HG03039 (cell line): ENCODE measurements at regions not wholly inside any gene's neighbourhood (a gene's known extent, or its start where the extent isn't known, plus 50 kb on each side); places are given as distances from the start of the nearest gene placed in this dataset.

Experiments
- ATAC-seq: cut with Tn5 transposase; IDR thresholded peaks from one replicate; pipeline ENCODE4 v1.9.1; 2021; ENCODE audit warnings: mild to moderate bottlenecking, moderate library complexity; ENCODE audit not compliant: unreplicated experiment

DNA sequence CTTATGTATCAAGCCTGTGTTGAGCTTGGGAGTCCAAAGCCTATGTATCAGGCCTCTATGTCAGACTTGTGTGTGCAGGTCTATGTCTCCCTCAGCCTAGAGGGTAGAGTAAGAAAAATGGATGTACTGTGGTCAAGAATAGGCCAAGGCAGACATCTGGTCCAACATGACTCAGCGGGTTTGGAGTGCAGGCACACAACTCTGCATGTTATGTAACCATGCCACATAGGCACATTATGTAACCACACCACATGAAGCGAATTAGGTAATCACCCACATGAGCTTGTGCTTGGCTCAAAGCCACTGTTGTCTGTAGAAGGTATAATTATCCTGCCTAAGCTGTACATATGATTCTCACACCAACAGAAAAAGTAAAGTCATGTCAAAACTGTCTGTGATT, 1190.5 kb upstream of the EYS start:
- no peak for ATAC-seq

DNA sequence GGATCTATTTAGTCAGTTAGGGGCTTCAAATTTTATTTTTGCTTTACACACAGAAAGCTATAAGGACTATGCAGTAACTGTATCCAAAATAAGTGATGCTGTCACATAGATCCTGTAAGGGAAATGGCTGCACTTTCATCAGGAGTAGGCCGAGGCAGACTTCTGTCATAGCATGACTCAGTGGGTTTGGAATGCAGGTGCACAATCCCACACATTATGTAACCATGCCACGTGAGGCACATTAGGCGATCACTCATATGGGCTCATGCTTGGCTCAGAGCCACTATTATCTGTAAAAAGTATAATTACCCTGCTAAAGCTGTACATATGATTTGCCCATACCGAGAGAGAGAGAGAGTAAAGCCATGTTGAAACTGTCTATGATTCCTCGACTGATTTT, 1189.4 kb upstream of the EYS start:
- no peak for ATAC-seq

DNA sequence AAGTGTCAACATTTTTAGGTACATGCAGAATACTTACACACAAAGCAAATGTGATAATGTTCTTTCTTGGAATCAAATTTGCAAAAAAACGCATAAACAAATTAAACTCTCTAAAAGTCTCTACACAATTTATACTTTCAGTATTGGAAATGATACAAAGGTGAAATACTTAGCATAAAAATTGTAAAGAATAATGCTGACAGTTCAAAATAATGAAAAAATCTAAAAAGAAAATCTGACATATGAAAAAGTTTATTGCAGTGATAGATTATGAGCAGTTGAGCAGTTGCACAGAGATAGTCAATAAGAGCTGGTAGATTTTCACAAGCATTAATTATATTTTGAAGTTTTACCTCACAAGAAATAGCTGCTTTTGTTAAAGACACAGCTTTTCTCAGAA, 1176.4 kb upstream of the EYS start:
- ATAC-seq, result no peak

DNA sequence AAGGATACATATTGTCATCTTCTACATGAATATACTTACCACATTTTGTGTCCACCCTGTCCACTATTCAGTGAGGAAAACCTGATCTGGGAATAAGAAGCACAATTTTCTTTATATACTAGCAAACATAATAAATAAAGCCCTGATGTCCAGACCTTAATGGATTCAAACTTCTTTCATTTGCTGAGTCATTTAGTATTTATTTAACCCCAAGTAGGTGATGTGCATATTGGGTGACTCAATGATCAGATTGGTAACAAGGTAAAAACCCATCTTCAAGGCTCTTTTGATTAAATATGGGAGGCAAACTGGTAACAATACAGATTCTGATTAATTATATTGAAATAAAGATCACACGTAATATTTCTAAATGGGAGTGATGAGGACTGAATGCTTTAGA, 1159.8 kb upstream of the EYS start:
- ATAC-seq, result no peak

DNA sequence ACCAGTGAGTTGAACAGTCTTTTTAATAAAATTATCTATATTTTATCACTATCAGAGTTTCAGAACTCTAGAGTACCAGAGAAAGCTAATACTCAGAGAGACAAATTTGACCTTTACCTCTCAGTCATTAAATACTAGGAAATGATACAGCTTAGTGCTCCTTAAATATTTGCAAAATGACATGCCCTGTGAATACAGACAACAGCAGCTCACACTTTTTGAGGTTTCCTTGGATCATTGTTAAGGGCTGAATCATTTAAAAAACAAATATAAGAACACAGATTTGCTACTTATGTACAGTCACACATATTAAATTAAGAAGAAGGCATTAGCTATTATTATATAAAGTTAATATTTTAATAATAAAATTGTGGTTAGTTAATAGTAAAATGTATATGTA, 1158.7 kb upstream of the EYS start:
- no peak for ATAC-seq

DNA sequence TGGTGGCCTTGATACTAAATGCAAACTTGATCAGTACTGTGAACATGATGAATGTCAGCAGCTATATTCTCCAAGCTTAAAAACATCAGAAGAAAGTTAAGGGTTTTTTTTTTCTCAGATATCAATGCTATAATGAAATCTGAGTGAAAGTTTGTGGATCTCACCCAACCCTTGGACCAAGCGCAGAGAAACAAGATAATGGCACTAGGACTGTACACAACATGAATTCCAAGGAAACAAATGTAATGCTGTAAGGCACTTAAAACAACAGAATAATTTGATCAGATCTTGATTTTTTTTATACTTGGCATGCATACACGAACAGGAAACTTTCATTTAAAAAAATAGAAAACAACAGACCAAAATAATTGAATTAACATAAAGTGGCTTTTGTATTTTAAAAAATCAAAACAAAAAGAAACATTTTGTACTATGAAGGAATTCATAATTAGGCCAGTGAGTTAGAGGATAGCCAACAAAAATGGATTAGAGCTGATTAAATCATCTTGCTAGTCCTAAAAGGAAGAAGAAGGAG, 1154.0 kb upstream of the EYS start:
- no peak for ATAC-seq

DNA sequence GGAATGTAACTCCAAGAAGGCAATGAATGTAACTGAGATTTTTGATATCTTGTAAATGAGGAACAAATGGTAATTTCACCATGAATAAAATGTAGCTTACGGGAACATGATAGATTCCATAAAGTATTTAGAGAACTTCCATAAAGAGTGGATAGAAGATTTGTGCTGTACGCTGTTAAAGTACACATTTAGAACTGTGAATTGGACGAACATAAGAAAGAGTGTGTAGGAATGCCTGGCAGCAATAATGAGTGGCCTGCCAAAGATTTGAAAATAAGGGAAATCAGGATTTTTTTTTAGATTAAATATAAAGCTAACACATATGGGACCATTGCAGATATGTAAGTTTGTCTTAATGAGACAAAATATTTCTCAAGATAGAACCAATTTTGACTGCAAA, 1153.3 kb upstream of the EYS start:
- no peak for ATAC-seq

DNA sequence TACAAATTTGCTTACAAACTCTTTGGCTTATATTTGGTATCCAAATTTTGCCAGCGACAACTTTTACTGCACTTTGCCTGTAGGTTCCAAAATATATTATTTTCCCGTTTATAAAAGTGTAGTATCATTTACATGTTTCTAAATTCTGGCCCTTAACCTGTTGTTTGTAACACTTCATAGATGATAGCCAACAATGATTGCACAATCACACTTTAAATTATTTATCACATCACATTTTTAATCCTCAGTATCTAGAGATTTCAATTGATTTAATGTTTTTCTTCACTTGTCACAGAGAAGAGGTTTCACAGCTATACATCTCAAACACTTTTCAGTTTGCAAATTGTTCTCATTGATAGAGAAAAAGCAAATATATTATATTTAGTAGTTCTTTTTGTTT, 1151.2 kb upstream of the EYS start:
- ATAC-seq, result no peak

DNA sequence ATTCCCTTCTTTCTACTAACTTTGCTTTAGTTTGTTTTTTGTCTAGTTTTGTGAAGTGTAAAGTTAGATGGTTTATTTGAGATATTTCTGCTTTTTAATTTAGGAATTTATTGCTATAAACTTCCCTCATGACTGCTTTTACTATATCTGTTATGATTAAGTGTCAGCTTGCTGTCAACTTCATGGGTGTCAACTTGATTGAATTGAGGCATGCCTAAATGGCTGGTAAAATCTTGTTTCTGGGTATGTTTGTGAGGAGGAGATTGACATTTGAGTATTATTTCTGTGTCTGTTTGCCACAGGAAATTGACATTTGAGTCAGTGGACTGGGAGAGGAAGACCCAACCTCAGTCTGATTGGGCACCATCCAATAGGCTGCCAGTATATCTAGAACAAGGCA, 1147.0 kb upstream of the EYS start:
- ATAC-seq, result no peak

DNA sequence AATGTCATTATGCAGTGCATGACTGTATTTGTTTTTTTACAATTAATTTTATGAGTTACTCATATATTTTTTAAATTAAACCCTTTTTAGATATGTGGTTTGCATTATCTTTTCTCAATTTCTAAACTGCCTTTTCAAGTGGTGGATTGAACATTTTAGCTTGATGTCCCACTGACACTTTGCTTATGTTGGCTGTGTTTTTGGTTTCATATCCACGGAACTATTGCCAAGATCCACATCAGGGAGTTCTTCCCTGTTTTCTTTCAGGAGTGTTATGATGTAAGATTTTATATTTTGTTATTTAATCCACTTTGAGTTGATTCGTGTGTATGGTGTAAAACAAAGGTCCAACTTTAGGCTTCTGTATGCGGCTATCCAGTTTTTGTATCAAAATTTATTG, 1144.9 kb upstream of the EYS start:
- no peak for ATAC-seq

DNA sequence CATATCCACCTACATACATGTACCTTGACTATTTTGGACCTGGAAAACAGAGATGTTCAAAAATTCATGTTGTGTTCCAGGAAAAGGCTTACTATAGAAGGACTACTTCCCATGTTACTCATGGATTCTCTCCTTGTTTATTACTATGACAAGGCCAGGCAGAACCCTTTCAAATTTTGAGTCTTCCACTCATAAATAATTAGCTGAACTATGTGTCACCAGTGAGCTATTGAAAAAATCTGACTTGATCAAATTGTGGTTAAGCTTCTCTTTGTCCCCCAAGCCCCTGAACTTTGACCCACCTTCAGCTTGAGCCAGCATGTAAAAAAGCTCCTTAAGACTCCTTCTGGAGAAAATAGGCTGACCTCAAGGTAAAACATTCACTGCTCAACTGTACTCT, 1142.8 kb upstream of the EYS start:
- no peak for ATAC-seq

DNA sequence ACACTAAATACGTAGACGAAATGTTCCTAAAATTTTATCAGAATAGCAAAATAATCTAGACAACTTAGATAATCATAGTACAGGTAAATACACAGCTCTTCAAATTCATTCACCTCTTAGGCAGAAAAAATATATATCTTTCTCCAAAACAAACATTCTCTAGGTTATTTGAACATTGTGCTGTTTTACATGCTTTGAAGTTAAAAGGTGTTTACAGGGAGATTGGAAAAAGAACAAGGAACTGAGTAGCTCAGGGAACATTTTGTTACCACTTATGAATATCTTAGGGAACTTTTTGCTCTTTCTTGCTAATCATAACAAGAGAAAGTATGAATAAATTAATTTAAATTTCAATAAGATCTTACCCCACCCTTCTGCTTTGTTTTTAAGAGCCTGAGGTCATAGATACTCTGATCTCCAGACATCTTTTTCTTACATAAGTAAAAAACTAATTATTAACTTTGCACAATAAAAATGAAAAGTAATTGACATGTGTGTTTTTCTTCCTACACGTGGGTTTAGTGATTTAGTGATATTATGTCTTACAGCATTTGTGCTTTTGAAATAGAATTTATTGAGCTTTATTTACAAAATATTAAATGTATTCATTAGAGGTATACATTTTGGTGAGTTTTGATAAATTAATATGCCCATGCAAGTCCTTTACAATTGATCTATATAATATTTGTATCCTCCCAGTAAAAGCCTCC, 1141.4 kb upstream of the EYS start:
- ATAC-seq, result no peak

DNA sequence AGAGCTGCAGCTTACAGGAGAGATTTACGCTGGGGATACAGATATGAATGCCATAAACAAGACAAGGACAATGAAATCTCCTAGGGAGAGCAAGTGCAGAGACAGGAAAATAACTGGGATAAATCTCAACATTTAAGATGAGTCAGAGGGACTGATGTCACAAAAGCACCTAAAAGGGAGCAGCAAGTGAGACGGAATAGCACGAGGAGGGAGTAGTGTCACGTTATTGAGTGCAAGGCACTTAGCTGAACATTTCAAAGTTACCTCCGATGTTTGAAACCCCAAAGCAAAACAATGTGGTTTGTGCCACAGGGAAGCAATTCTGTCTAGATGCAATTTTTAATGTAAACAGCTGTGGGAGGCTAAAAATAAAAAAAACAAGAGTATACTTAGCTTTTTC, 1131.7 kb upstream of the EYS start:
- ATAC-seq, result no peak

DNA sequence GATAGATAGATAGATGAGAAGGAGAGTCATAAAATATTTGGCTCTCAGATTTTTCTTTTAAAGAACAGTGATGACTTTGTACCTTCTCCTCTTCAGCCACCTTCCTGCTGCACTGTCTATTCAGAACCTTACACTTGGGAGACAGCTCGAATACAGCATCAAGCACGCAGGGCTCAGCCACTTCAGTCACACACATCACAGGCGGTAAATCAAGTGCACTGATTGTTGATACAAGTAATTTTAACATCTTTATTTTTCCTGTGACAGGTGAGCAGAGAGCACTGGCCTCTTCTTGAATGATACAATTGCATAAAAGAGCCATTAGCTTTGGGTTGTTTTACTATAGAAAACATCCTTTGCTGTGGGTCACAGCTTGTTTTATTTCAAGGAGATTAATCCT, 1118.5 kb upstream of the EYS start:
- ATAC-seq, result no peak

DNA sequence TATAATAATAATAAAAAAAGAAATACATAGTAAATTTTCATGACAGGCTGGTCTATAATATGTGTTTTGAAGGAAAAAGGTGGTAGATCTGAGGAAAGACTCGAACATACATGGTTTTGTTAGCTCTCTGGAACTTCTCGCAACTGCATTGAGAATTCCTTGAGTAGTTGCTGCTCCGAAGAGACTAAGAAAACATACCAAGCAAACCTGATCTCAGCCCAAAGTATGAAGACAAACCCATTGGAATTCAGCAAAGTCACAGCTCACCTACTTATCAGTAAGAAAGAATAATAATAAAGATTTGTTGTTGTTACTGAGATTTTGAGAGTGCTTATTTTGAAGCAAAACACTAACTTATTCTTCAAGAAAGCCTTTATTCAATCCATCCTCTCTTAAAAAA, 1107.1 kb upstream of the EYS start:
- ATAC-seq, result no peak

DNA sequence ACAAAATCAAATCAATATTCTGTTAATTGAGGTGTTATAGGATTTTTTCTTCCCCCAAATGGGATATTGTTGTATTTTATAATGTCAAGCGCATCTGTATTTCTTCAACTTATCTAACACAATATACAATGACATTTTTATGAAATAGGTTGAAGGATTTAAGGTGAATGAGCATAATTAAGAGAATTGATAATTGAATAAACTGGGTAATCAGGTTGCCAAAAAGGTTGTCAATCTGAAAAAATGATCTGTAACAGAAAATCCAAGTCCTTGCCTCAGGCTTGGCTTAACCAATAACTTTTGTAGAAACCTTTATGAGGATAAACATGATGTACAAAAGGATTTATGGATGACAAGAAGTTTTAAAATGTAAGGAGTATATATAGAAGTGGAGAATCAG, 1101.7 kb upstream of the EYS start:
- no peak for ATAC-seq

DNA sequence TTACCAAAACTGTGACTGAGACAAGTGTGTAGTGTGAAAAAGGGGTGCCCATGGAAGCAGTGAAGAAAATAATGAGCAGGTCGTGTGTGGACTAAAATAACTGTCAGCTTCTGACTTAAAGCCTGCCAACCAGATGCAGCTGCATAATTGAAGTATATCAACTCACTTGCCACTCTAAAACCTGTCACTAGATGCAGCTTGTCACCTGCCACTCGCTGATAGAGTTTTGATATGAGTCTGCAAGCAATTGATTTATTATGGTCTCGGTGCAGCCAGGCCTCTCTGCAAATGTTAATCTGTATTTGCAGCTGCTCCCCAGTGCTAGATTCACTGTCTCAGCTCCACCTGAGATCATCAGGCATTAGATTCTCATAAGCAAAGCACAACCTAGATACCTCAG, 1090.0 kb upstream of the EYS start:
- ATAC-seq, result no peak

DNA sequence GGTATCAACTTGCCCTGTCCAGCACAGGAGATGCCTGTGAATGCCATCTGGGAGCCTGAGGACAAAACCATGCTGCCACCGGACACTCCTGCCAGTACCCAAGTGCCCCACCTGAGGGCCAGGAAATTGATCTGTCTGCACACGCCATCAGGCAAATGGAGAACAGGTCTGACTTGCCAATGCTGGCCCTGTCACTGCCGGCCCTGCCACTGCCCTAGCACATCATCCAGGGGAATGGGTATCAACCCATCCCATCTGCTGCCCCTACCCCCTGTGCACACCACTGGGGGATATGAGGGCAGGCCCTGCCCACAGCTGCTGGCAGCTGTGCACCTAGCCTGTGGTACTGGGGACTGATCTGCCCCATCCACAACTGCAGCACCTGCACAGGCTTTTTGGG, 1081.6 kb upstream of the EYS start:
- ATAC-seq, result no peak

DNA sequence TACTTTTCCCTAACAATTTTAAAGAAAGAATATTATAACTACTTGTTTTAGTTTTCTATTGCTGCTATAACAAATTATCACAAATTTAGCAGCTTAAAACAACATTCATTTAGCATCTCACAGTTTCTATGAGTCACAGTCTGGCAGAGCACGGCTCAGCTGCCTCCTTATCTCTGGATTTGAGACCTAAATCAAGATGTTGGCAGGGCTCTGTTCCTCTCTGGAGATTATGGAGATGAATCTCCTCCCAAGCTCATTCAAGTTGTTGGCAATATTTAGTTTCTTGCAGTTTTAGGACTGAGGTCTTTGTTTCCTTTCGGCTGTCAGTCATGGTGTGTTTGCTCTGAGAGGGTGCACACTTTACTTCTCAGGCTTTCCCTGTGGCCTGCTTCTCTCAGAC, 1065.8 kb upstream of the EYS start:
- no peak for ATAC-seq

DNA sequence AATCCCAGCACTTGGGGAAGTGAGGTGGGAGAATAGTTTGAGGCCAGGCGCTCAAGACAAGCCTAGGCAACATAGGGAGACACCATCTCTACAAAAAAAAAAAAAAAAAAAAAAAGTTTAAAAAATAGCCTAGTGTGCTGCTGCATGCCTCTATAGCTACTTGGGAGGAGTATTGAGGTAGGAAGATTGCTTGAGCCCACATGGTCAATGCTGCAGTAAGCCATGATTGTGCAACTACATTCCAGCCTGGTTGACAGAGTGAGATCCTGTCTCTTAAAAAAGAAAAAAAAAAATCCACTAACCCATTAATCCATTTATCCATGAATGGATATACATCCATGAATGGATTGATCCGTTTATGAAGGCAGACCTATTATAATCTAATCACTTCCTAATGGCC, 1064.6 kb upstream of the EYS start:
- no peak for ATAC-seq

DNA sequence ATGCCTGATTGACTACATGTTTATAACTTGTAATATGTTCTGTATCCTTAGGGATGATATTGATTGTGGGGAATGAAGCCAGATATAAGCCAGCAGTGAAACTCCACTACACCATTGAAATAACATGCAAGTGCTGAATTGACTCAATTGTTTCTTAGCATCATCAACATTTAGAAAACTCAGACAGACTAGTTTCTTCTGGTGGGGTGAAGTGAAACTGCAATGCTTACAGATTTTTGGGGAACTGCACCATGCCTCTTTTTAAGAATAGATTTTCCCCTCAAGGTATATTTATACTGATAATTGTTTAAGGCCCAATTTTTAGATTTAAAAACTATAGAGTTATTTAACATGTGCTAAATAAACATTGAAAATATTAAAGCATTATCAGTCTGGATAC, 1044.6 kb upstream of the EYS start:
- ATAC-seq, result no peak

DNA sequence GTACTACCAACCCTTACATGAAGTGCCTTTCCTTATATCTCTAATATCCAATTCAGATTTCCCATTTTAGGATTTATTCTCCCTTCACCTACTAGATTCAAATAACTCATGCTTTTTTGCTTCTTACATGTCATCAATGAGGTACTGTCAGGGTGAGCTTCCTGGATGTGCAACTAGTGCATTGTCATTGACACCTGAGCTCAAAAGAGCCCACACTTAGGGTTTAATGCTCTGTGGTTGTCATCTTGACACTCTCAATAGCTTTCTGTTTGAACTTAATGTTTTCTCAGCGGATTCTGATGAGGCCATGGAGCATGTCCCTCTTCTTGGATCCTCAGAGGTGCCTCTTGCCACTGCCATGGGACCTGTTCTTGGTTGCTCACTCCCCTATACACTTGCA, 1033.3 kb upstream of the EYS start:
- no peak for ATAC-seq

DNA sequence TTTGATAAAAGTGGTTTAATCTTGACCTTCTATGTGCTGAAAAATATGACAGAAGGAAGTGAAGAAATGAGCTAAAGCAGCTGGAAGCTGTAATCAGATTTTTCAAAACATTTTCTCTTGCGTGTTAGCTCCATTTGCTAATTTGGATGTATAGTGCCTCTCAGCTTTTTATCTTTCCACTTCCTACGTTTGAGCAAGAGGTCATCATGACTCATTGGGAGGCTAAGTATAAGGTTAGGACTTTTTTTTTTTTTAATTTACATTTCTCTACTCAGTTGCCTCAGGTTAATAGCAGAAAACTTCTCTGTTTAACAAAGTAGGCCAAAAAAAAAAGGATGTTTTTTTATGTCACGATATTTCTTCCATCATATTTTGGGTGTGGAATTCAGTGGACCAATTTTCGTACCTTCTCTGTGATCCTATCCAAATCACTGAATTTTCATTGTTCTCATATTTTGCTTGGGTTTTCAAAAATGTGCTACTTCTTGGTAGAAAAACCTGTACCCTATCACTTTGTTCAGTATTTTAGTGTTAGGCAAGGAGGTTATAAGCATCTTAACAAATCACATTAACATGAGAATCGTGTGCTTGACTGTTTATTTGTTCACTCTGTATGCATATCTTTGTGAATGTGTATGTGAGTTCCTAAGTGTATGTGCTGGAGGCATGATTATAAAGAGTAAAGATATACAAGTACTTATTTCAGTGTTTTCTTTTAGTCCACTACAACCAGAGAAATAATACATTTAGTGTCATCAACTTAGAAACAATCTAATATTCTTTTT, 1028.3 kb upstream of the EYS start:
- no peak for ATAC-seq
